ENCODE measurements at regions not wholly inside any gene's neighbourhood (a gene's known extent, or its start where the extent isn't known, plus 50 kb on each side); places are given as distances from the start of the nearest gene placed in this dataset.

GRCh38 chr7:13060173-13060572 is 372.7 kb downstream of the ARL4A start:
- Histone ChIP-seq H3K27me3 (ENCODE audit: control insufficient read depth in 4 of 4, insufficient read depth in 4 of 4, low read length in 3 of 4) (no peaks in the 10 kb centered on the region), H3K9ac (ENCODE audit: low read depth in 1 of 2, low read length in 2 of 2) (no peak overlapping the region), H3K36me3 (ENCODE audit: control insufficient read depth in 4 of 4, insufficient read depth in 3 of 4, low read depth in 1 of 4, low read length in 3 of 4) (no peaks in the 10 kb centered on the region), H3K4me3 (ENCODE audit: low read depth in 1 of 3, low read length in 3 of 3) (no peak overlapping the region), H3K9me3 (ENCODE audit: control insufficient read depth in 4 of 4, low read length in 3 of 4) (no peaks in the 10 kb centered on the region), H3K27ac (ENCODE audit: low read depth in 1 of 2, low read length in 2 of 2) (no peak overlapping the region), H3K4me1 (ENCODE audit: control insufficient read depth in 4 of 4, insufficient read depth in 4 of 4, low read length in 3 of 4) (no peaks in the 10 kb centered on the region)
- 93% methylated on average over 2 of the region's 2 CpGs for WGBS
- no peak for TF ChIP-seq NR2F2 (IDR thresholded peaks at IDR 0.05)
- no peak for DNase-seq (ENCODE audit: low spot score)

- DNase-seq (ENCODE audit: low spot score) = no peak
- H3K9me3 ChIP-seq (ENCODE audit: control insufficient read depth in 4 of 4, low read length in 3 of 4) = no peaks in the 10 kb centered on the region
- H3K9ac ChIP-seq (ENCODE audit: low read depth in 1 of 2, low read length in 2 of 2) = no peak overlapping the region
- no peak overlapping the region for H3K4me3 ChIP-seq (ENCODE audit: low read depth in 1 of 3, low read length in 3 of 3)
- H3K27me3 ChIP-seq (ENCODE audit: control insufficient read depth in 4 of 4, insufficient read depth in 4 of 4, low read length in 3 of 4) = no peaks in the 10 kb centered on the region
- H3K4me1 ChIP-seq (ENCODE audit: control insufficient read depth in 4 of 4, insufficient read depth in 4 of 4, low read length in 3 of 4) = no peaks in the 10 kb centered on the region
- H3K36me3 ChIP-seq (ENCODE audit: control insufficient read depth in 4 of 4, insufficient read depth in 3 of 4, low read depth in 1 of 4, low read length in 3 of 4) = no peaks in the 10 kb centered on the region
- no peak for TF ChIP-seq NR2F2 (IDR thresholded peaks at IDR 0.05)
- TF ChIP-seq ATF3 (IDR thresholded peaks at IDR 0.05) = no peak
- TF ChIP-seq RXRA (IDR thresholded peaks at IDR 0.05) = no peak
- TF ChIP-seq REST (IDR thresholded peaks at IDR 0.05) = no peak
- no peak for TF ChIP-seq TAF1 (conservative IDR thresholded peaks at IDR 0.05)
- no peak overlapping the region for H3K27ac ChIP-seq (ENCODE audit: low read depth in 1 of 2, low read length in 2 of 2)
- WGBS = 94% methylated on average over 4 of the region's 4 CpGs
Measured at GRCh38 chr7:13061115-13061514, 373.7 kb downstream of the ARL4A start.

GRCh38 chr7:13062631-13063030 is 375.2 kb downstream of the ARL4A start:
- Histone ChIP-seq H3K4me3 (ENCODE audit: low read depth in 1 of 3, low read length in 3 of 3) (no peak overlapping the region), H3K36me3 (ENCODE audit: control insufficient read depth in 4 of 4, insufficient read depth in 3 of 4, low read depth in 1 of 4, low read length in 3 of 4) (no peaks in the 10 kb centered on the region), H3K27ac (ENCODE audit: low read depth in 1 of 2, low read length in 2 of 2) (no peak overlapping the region), H3K9ac (ENCODE audit: low read depth in 1 of 2, low read length in 2 of 2) (no peak overlapping the region), H3K27me3 (ENCODE audit: control insufficient read depth in 4 of 4, insufficient read depth in 4 of 4, low read length in 3 of 4) (no peaks in the 10 kb centered on the region), H3K4me1 (ENCODE audit: control insufficient read depth in 4 of 4, insufficient read depth in 4 of 4, low read length in 3 of 4) (no peaks in the 10 kb centered on the region), H3K9me3 (ENCODE audit: control insufficient read depth in 4 of 4, low read length in 3 of 4) (no peaks in the 10 kb centered on the region)
- no peak for DNase-seq (ENCODE audit: low spot score)
- no peak for TF ChIP-seq HNF4G (IDR thresholded peaks at IDR 0.05)
- TF ChIP-seq RXRA (IDR thresholded peaks at IDR 0.05) = no peak
- TF ChIP-seq CTCF (IDR thresholded peaks at IDR 0.05; ENCODE audit: low read depth, low read length, missing input control) = no peak
- no peak for TF ChIP-seq MAX (IDR thresholded peaks at IDR 0.05)
- no peak for TF ChIP-seq YY1 (IDR thresholded peaks at IDR 0.05)
- TF ChIP-seq ZBTB33 (IDR thresholded peaks at IDR 0.05) = no peak
- TF ChIP-seq HNF4A (conservative IDR thresholded peaks at IDR 0.05) = no peak
- no peak for TF ChIP-seq GABPA (IDR thresholded peaks at IDR 0.05 in 1 of 2, conservative IDR thresholded peaks at IDR 0.05 in 1 of 2)
- TF ChIP-seq EGR1 (IDR thresholded peaks at IDR 0.05; ENCODE audit: low read depth in 2 of 2) = no peak
- TF ChIP-seq JUND (IDR thresholded peaks at IDR 0.05) = no peak
- TF ChIP-seq ATF3 (IDR thresholded peaks at IDR 0.05) = no peak
- no peak for TF ChIP-seq FOXA2 (IDR thresholded peaks at IDR 0.05)
- 94% methylated on average over 4 of the region's 4 CpGs for WGBS

Measured in liver (tissue), 8 donors.